ENCODE measurements at regions not wholly inside any gene's neighbourhood (a gene's known extent, or its start where the extent isn't known, plus 50 kb on each side); places are given as distances from the start of the nearest gene placed in this dataset.

DNA sequence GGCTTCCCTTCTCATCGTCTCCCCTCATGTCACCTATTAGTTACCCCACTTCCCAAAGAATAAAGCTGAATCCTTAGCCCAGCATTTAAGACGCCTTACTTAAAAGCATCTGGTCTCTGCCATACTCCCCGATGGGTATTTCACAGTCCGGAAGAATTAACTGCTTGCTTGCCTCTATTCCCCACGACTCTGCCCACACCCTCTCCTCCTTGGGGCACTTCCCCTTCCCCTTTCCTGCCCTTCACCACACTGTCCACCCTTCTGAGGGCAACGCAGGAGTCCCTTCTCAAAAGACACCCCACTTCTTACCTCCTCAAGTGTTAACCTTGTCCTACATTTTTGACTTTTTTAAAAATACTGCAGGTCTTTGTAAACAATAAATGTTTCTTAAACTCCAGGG is 60.1 kb upstream of the RMP24 start:
- H3K36me3 ChIP-seq (ENCODE audit: insufficient read depth, low read length): no peaks in the 10 kb centered on the region
- H3K4me3 ChIP-seq (ENCODE audit: low read depth in 1 of 2, low read length in 2 of 2): no peak overlapping the region
- DNase-seq (no peak), ATAC-seq (ENCODE audit: insufficient read depth, low read depth) (no peak)
- no peak overlapping the region for H3K4me2 ChIP-seq (ENCODE audit: insufficient read depth, low read length)
- H3K27me3 ChIP-seq (ENCODE audit: insufficient read depth, low read length, poor library complexity): peaks cover 6% of the 10 kb centered on the region
- no peaks in the 10 kb centered on the region for H3K79me2 ChIP-seq (ENCODE audit: insufficient read depth, low read length)
- no peaks in the 10 kb centered on the region for H3K4me1 ChIP-seq (ENCODE audit: insufficient read depth, low read length)
- H4K20me1 ChIP-seq (ENCODE audit: insufficient read depth, low read length): no peaks in the 10 kb centered on the region
- H2AFZ ChIP-seq (ENCODE audit: low read depth, low read length): no peak overlapping the region
- no peak for TF ChIP-seq EZH2 (IDR thresholded peaks at IDR 0.05; ENCODE audit: borderline replicate concordance, low read depth, low read length, severe bottlenecking)
- no peak for TF ChIP-seq CTCF (IDR thresholded peaks at IDR 0.05; ENCODE audit: borderline replicate concordance, extremely low read depth, low read length, poor library complexity, severe bottlenecking)
- H3K27ac ChIP-seq (ENCODE audit: low read length): no peak overlapping the region
- H3K9ac ChIP-seq (ENCODE audit: low read depth, low read length): no peak overlapping the region
- H3K9me3 ChIP-seq (ENCODE audit: insufficient read depth, low read length, severe bottlenecking): no peaks in the 10 kb centered on the region

DNA sequence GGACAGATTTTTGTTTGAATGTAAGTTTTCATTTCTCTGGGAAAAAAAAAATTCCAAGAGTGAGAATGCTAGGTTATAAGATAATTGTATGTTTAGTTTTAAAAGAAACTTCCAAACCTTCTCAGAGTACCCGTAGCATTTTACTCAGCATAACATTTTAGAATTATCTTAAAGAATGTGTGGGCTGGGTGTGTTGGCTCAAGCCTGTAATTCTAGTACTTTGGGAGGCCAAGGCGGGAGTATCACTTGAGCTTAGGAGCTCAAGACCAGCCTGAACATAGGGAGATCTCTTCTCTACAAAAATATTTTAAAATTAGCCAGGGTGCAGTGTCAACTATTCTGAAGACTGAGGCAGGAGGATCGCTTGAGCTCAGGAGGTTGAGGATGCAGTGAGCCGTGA is 57.4 kb upstream of the RMP24 start:
- no peak overlapping the region for H3K27ac ChIP-seq (ENCODE audit: low read length)
- H3K4me2 ChIP-seq (ENCODE audit: insufficient read depth, low read length): no peak overlapping the region
- H3K27me3 ChIP-seq (ENCODE audit: insufficient read depth, low read length, poor library complexity): peaks cover 10% of the 10 kb centered on the region
- no peaks in the 10 kb centered on the region for H3K79me2 ChIP-seq (ENCODE audit: insufficient read depth, low read length)
- no peaks in the 10 kb centered on the region for H3K36me3 ChIP-seq (ENCODE audit: insufficient read depth, low read length)
- no peaks in the 10 kb centered on the region for H4K20me1 ChIP-seq (ENCODE audit: insufficient read depth, low read length)
- no peak overlapping the region for H3K4me3 ChIP-seq (ENCODE audit: low read depth in 1 of 2, low read length in 2 of 2)
- H3K9ac ChIP-seq (ENCODE audit: low read depth, low read length): no peak overlapping the region
- H2AFZ ChIP-seq (ENCODE audit: low read depth, low read length): no peak overlapping the region
- DNase-seq: no peak
- ATAC-seq (ENCODE audit: insufficient read depth, low read depth): no peak
- H3K9me3 ChIP-seq (ENCODE audit: insufficient read depth, low read length, severe bottlenecking): no peaks in the 10 kb centered on the region
- no peak for TF ChIP-seq CTCF (IDR thresholded peaks at IDR 0.05; ENCODE audit: borderline replicate concordance, extremely low read depth, low read length, poor library complexity, severe bottlenecking)
- no peak for TF ChIP-seq EZH2 (IDR thresholded peaks at IDR 0.05; ENCODE audit: borderline replicate concordance, low read depth, low read length, severe bottlenecking)
- H3K4me1 ChIP-seq (ENCODE audit: insufficient read depth, low read length): no peaks in the 10 kb centered on the region

GRCh38 chr18:35917043-35917442 is 55.4 kb upstream of the RMP24 start:
- Histone ChIP-seq H3K9me3 (ENCODE audit: insufficient read depth, low read length, severe bottlenecking) (no peaks in the 10 kb centered on the region), H3K27ac (ENCODE audit: low read length) (no peak overlapping the region), H3K4me3 (ENCODE audit: low read depth in 1 of 2, low read length in 2 of 2) (no peak overlapping the region), H3K4me1 (ENCODE audit: insufficient read depth, low read length) (no peaks in the 10 kb centered on the region), H3K79me2 (ENCODE audit: insufficient read depth, low read length) (no peaks in the 10 kb centered on the region), H3K9ac (ENCODE audit: low read depth, low read length) (no peak overlapping the region), H4K20me1 (ENCODE audit: insufficient read depth, low read length) (no peaks in the 10 kb centered on the region), H3K27me3 (ENCODE audit: insufficient read depth, low read length, poor library complexity) (peaks cover 8% of the 10 kb centered on the region), H3K4me2 (ENCODE audit: insufficient read depth, low read length) (no peak overlapping the region), H3K36me3 (ENCODE audit: insufficient read depth, low read length) (no peaks in the 10 kb centered on the region), H2AFZ (ENCODE audit: low read depth, low read length) (no peak overlapping the region)
- ATAC-seq (ENCODE audit: insufficient read depth, low read depth) (no peak), DNase-seq (no peak)
- TF ChIP-seq CTCF (IDR thresholded peaks at IDR 0.05; ENCODE audit: borderline replicate concordance, extremely low read depth, low read length, poor library complexity, severe bottlenecking) (peak; percentile 16), EZH2 (IDR thresholded peaks at IDR 0.05; ENCODE audit: borderline replicate concordance, low read depth, low read length, severe bottlenecking) (no peak)

DNA sequence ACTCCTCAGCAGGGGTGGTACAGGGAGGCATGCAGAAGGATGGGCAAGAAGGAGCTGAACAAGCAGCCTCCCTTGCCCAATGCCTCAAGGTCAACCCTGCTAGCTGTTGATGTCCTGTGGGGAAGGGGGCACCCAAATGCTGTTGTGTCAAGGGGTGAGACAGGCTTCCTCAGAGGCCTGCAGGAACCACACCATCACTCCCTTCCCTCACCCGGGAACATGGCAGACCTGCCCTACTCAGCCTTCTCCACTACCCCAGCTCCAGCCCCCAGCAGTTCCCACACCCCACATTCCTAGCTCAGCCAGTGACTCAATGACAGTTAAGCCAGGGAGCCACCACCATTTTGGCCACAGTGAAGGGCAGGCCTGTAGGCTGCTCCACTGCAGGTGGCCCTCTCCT is 53.9 kb upstream of the RMP24 start:
- H3K9me3 ChIP-seq (ENCODE audit: insufficient read depth, low read length, severe bottlenecking): no peaks in the 10 kb centered on the region
- H3K79me2 ChIP-seq (ENCODE audit: insufficient read depth, low read length): no peaks in the 10 kb centered on the region
- no peak overlapping the region for H3K27ac ChIP-seq (ENCODE audit: low read length)
- no peak overlapping the region for H3K4me2 ChIP-seq (ENCODE audit: insufficient read depth, low read length)
- DNase-seq (no peak), ATAC-seq (ENCODE audit: insufficient read depth, low read depth) (no peak)
- H3K4me1 ChIP-seq (ENCODE audit: insufficient read depth, low read length): no peaks in the 10 kb centered on the region
- H3K27me3 ChIP-seq (ENCODE audit: insufficient read depth, low read length, poor library complexity): peaks cover 8% of the 10 kb centered on the region
- no peak overlapping the region for H3K9ac ChIP-seq (ENCODE audit: low read depth, low read length)
- TF ChIP-seq CTCF (IDR thresholded peaks at IDR 0.05; ENCODE audit: borderline replicate concordance, extremely low read depth, low read length, poor library complexity, severe bottlenecking): no peak
- TF ChIP-seq EZH2 (IDR thresholded peaks at IDR 0.05; ENCODE audit: borderline replicate concordance, low read depth, low read length, severe bottlenecking): no peak
- no peaks in the 10 kb centered on the region for H3K36me3 ChIP-seq (ENCODE audit: insufficient read depth, low read length)
- H3K4me3 ChIP-seq (ENCODE audit: low read depth in 1 of 2, low read length in 2 of 2): no peak overlapping the region
- no peak overlapping the region for H2AFZ ChIP-seq (ENCODE audit: low read depth, low read length)
- H4K20me1 ChIP-seq (ENCODE audit: insufficient read depth, low read length): no peaks in the 10 kb centered on the region
